ENCODE measurements at regions not wholly inside any gene's neighbourhood (a gene's known extent, or its start where the extent isn't known, plus 50 kb on each side); places are given as distances from the start of the nearest gene placed in this dataset.
A peak's percentile ranks its signal among the peaks of the same experiment; 100 is the strongest.

- ATAC-seq (peak; percentile 5 to 6), DNase-seq (no peak)
- intact Hi-C loops (cut with DNase I) = loop anchor here (5.0 kb wide), 2 partner anchors 38 to 57 kb away; no protein-coding TSS in a partner anchor
Observed at GRCh38 chr9:695252-695651, 146.2 kb upstream of the DMRT1 start.

- ATAC-seq (peak; percentile 48 to 62), DNase-seq (peak; percentile 35)
- intact Hi-C loops (cut with DNase I) = loop anchor here (5.0 kb wide), 2 partner anchors 39 to 56 kb away; no protein-coding TSS in a partner anchor
Observed at GRCh38 chr9:696332-697323, 144.9 kb upstream of the DMRT1 start.

GRCh38 chr9:698276-698675 is 143.2 kb upstream of the DMRT1 start:
- ATAC-seq (no peak), DNase-seq (no peak)
- intact Hi-C loops (cut with DNase I) = loop anchor here (5.0 kb wide), 2 partner anchors 41 to 54 kb away; no protein-coding TSS in a partner anchor

- ATAC-seq = no peak
- intact Hi-C loops (cut with DNase I) = loop anchor here (5.0 kb wide), 2 partner anchors 42 to 53 kb away; no protein-coding TSS in a partner anchor
- DNase-seq = no peak
Observed at GRCh38 chr9:698954-699353, 142.5 kb upstream of the DMRT1 start.

GRCh38 chr9:699396-699795 is 142.1 kb upstream of the DMRT1 start:
- no peak for ATAC-seq
- intact Hi-C loops (cut with DNase I) = loop anchor here (5.0 kb wide), 2 partner anchors 42 to 53 kb away; no protein-coding TSS in a partner anchor
- DNase-seq = no peak

GRCh38 chr9:700365-701282 is 140.9 kb upstream of the DMRT1 start:
- ATAC-seq (no peak), DNase-seq (no peak)
- intact Hi-C loops (cut with DNase I) = loop anchor here in 1 of 2 donors (5.0 kb wide), 1 partner anchor 83 kb away; no protein-coding TSS in a partner anchor

GRCh38 chr9:703392-703791 is 138.1 kb upstream of the DMRT1 start:
- ATAC-seq (peak in 1 of 2 donors; percentile 21), DNase-seq (no peak)
- intact Hi-C loops (cut with DNase I) = loop anchor here in 1 of 2 donors (5.0 kb wide), 1 partner anchor 86 kb away; no protein-coding TSS in a partner anchor

- intact Hi-C loops (cut with DNase I) = no loop called here
- no peak for DNase-seq
- no peak for ATAC-seq
Observed at GRCh38 chr9:706073-706472, 135.4 kb upstream of the DMRT1 start.

- intact Hi-C loops (cut with DNase I) = no loop called here
- DNase-seq (peak; percentile 79), ATAC-seq (peak; percentile 83 to 86)
Observed at GRCh38 chr9:706606-707459, 134.7 kb upstream of the DMRT1 start.

GRCh38 chr9:708182-708550 is 133.3 kb upstream of the DMRT1 start:
- ATAC-seq (no peak), DNase-seq (no peak)
- intact Hi-C loops (cut with DNase I) = no loop called here

GRCh38 chr9:708551-709432 is 132.7 kb upstream of the DMRT1 start:
- ATAC-seq (peak; percentile 6 to 8), DNase-seq (no peak)
- intact Hi-C loops (cut with DNase I) = no loop called here

- intact Hi-C loops (cut with DNase I) = no loop called here
- ATAC-seq (no peak), DNase-seq (no peak)
Observed at GRCh38 chr9:710951-711745, 130.3 kb upstream of the DMRT1 start.

- no peak for ATAC-seq
- intact Hi-C loops (cut with DNase I) = no loop called here
- DNase-seq = no peak
Observed at GRCh38 chr9:711761-712553, 129.5 kb upstream of the DMRT1 start.

- no peak for DNase-seq
- no peak for ATAC-seq
- intact Hi-C loops (cut with DNase I) = no loop called here
Observed at GRCh38 chr9:712643-713042, 128.9 kb upstream of the DMRT1 start.

- ATAC-seq (no peak), DNase-seq (no peak)
- intact Hi-C loops (cut with DNase I) = no loop called here
Observed at GRCh38 chr9:713091-713490, 128.4 kb upstream of the DMRT1 start.

- no peak for DNase-seq
- intact Hi-C loops (cut with DNase I) = no loop called here
- ATAC-seq = no peak
Observed at GRCh38 chr9:714675-715074, 126.8 kb upstream of the DMRT1 start.
